A673 (cell line): ENCODE measurements at regions not wholly inside any gene's neighbourhood (a gene's known extent, or its start where the extent isn't known, plus 50 kb on each side); places are given as distances from the start of the nearest gene placed in this dataset.
A peak's percentile ranks its signal among the peaks of the same experiment; 100 is the strongest.

ENCODE experiments used
- BruUV-seq: library from RNA; stranded (reverse); fragments of 400-500 nt; replicated peaks from 2 replicates; lab custom pipeline; 2021; lab: Mats Ljungman, UMichigan
- CTCF ChIA-PET: fragments of 300-600 bp; sonication (Branson Sonifier 250); formaldehyde crosslinking; loops from one replicate; lab custom pipeline; 2022; ENCODE audit warnings: antibody characterized with exemption; lab: Charles Lee
- POLR2A ChIA-PET: fragments of 300-600 bp; sonication (Branson Sonifier 250); formaldehyde crosslinking; loops from one replicate; lab custom pipeline; 2022; ENCODE audit warnings: antibody characterized with exemption; ENCODE audit not compliant: low non-redundant PET; lab: Charles Lee
- DNase-seq: peaks from one replicate; pipeline ENCODE4 v3.0.0-alpha.2; 2015; ENCODE audit warnings: low spot score
- H3K27ac ChIP-seq: fragments of 200-600 bp; sonication (generic); 2 replicates; pipeline ENCODE4 v1.5.1; 2016; ENCODE audit warnings: mixed run types, low read depth, mild to moderate bottlenecking, mixed read lengths, antibody characterized with exemption, low read length; ENCODE audit not compliant: poor library complexity, severe bottlenecking
- H3K27me3 ChIP-seq: fragments of 200-600 bp; sonication (generic); replicated peaks from 2 replicates; pipeline ENCODE4 v1.6.1; 2017; ENCODE audit warnings: mixed run types, low read depth, mild to moderate bottlenecking, mixed read lengths, antibody characterized with exemption, low read length; ENCODE audit not compliant: insufficient read depth, poor library complexity
- H3K36me3 ChIP-seq: fragments of 200-600 bp; sonication (generic); 2 replicates; pipeline ENCODE4 v1.6.1; 2016; ENCODE audit warnings: mixed run types, mild to moderate bottlenecking, mixed read lengths, antibody characterized with exemption, low read length; ENCODE audit not compliant: insufficient read depth, poor library complexity, severe bottlenecking
- H3K4me1 ChIP-seq: fragments of 200-600 bp; sonication (generic); 2 replicates; pipeline ENCODE4 v1.6.1; 2017; ENCODE audit warnings: mixed run types, mild to moderate bottlenecking, mixed read lengths, antibody characterized with exemption, low read length; ENCODE audit not compliant: insufficient read depth, poor library complexity, severe bottlenecking
- H3K4me3 ChIP-seq: fragments of 200-600 bp; sonication (generic); 2 replicates; pipeline ENCODE4 v1.5.1; 2016; ENCODE audit warnings: low read depth, mixed run types, mild to moderate bottlenecking, mixed read lengths, low read length; ENCODE audit not compliant: poor library complexity, severe bottlenecking
- H3K9me3 ChIP-seq: fragments of 200-600 bp; sonication (generic); 2 replicates; pipeline ENCODE4 v1.6.1; 2016; ENCODE audit warnings: mixed run types, low read depth, mild to moderate bottlenecking, mixed read lengths, antibody characterized with exemption, low read length; ENCODE audit not compliant: poor library complexity, severe bottlenecking
- CTCF ChIP-seq: fragments of 300-800, 200-600 bp; sonication (generic); conservative IDR thresholded peaks from 2 replicates; pipeline ENCODE4 v1.5.1; 2017; ENCODE audit warnings: low read depth, mild to moderate bottlenecking, antibody characterized with exemption, low read length, moderate library complexity, mixed read lengths
- EZH2 ChIP-seq: fragments of 200-600 bp; sonication (generic); IDR thresholded peaks from 2 replicates; pipeline ENCODE4 v1.6.1; 2017; ENCODE audit warnings: borderline replicate concordance, low read depth, mild to moderate bottlenecking, mixed read lengths, antibody characterized with exemption, low read length; ENCODE audit not compliant: poor library complexity, severe bottlenecking
- intact Hi-C: fragments of 100-400 bp; cut with micrococcal nuclease; formaldehyde crosslinking; loops from one replicate; pipeline ENCODE4 v1.10.0; 2022; ENCODE audit not compliant: unreplicated experiment

DNA sequence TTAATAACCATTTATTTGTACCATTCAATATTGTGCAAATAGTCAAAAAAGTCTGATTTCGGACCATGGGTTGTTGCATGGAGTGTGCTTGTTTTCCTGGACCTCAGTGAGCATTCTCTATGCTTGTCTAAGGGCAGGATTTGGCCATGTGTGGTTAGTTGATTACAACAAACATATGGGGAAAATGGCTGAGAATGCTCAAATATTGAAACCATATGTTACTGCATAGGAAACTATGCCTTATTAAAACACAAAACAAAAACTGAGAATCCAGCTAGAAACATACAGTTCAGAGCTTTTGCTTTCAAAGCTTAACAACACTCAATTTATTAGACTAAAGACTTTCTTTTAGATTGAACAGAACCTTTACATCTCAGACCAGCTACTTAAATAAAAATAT is 928.3 kb downstream of the NR2F1-AS1 start:
- Histone ChIP-seq H3K27me3 (no peaks in the 10 kb centered on the region), H3K4me3 (no peak overlapping the region), H3K9me3 (no peaks in the 10 kb centered on the region), H3K27ac (no peak overlapping the region), H3K36me3 (no peaks in the 10 kb centered on the region), H3K4me1 (no peaks in the 10 kb centered on the region)
- ChIA-PET CTCF (no interaction called here), POLR2A (no interaction called here)
- intact Hi-C loops, result no loop called here
- TF ChIP-seq EZH2 (no peak), CTCF (no peak)
- DNase-seq, result no peak
- BruUV-seq, result no TSS peak

GRCh38 chr5:92644266-92644886 is 936.6 kb downstream of the NR2F1-AS1 start:
- no TSS peak for BruUV-seq
- POLR2A ChIA-PET, result no interaction called here
- H3K36me3 ChIP-seq, result no peaks in the 10 kb centered on the region
- H3K27ac ChIP-seq, result no peak overlapping the region
- H3K27me3 ChIP-seq, result no peaks in the 10 kb centered on the region
- H3K4me1 ChIP-seq, result peaks cover 7% of the 10 kb centered on the region
- CTCF ChIA-PET, result no interaction called here
- DNase-seq, result no peak
- intact Hi-C loops, result no loop called here
- no peaks in the 10 kb centered on the region for H3K9me3 ChIP-seq
- H3K4me3 ChIP-seq, result no peak overlapping the region
- TF ChIP-seq EZH2 (no peak), CTCF (0 out of 2 replicates have a peak, but pooled peaks have one; percentile 11)

DNA sequence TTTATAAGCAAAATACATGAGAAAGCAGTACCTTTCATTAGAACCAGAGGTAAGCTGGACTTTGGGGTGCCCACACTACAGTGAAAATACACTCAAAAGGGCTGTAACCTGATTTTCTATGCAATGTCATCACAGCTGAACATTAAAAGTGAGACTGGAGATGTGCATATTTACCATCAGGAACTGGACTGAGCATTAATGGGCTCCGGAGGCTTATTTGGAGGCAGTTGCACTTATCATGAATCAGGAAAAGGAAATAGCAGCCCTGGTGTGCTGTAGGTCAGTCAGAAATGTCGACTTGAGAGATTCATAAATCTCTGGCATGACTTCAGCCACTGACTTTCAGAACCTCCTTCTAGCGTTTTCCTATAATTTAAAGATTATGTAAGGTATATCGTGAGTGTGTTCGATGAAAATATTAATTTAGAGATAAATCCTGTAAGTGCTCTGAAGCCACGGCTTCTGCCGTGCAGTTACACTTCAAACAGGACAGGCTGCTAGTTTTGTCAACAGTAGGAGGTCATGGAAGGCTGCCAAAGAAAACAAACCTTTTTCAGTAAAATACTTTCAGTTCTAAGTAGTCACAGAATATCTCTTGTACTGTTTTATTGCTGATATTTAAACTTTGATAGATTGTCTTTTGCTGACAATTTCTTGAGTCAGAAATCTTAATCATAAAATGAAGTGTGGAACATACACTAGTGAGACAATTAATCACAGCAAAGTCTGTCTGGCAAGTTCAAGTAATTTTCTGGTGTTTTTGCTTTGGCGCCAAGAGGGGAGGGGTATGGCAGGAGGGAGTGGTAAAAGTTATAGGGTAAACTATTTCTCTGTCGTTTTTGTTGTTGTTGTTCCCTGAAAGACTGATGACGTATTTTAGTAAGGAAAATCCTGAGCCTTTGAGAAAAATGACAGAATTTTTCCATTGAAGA is 939.7 kb downstream of the NR2F1-AS1 start:
- POLR2A ChIA-PET, result no interaction called here
- CTCF ChIA-PET, result no interaction called here
- H3K27me3 ChIP-seq, result no peaks in the 10 kb centered on the region
- peaks cover 7% of the 10 kb centered on the region for H3K4me1 ChIP-seq
- no TSS peak for BruUV-seq
- TF ChIP-seq CTCF (no peak), EZH2 (no peak)
- no peak overlapping the region for H3K27ac ChIP-seq
- intact Hi-C loops, result no loop called here
- peak overlapping the region; percentile 21 for H3K4me3 ChIP-seq
- no peaks in the 10 kb centered on the region for H3K9me3 ChIP-seq
- peak; percentile 66 for DNase-seq
- no peaks in the 10 kb centered on the region for H3K36me3 ChIP-seq
